H1 (cell line): ENCODE measurements at regions not wholly inside any gene's neighbourhood (a gene's known extent, or its start where the extent isn't known, plus 50 kb on each side); places are given as distances from the start of the nearest gene placed in this dataset.
A peak's percentile ranks its signal among the peaks of the same experiment; 100 is the strongest.

ENCODE experiments used
- CTCF ChIA-PET: fragments of 300-600 bp; sonication (Branson Sonifier 250); formaldehyde crosslinking; loops from one replicate; lab custom pipeline; 2021; ENCODE audit not compliant: partially characterized antibody; lab: Charles Lee
- POLR2A ChIA-PET: fragments of 300-600 bp; sonication (Branson Sonifier 250); formaldehyde crosslinking; loops from one replicate; lab custom pipeline; 2021; ENCODE audit warnings: inconsistent platforms; ENCODE audit not compliant: partially characterized antibody; lab: Charles Lee
- DNase-seq, 2 experiments: peaks; one replicate each; pipeline versions ENCODE4 v3.0.0 to v3.0.0-alpha.2; 2010 to 2022; ENCODE audit warnings: low spot score in 2 of 2, low read depth in 1 of 2, mixed read lengths in 1 of 2
- FAIRE-seq: peaks from 2 replicates; lab custom pipeline; 2011; peaks lifted over from hg19 to GRCh38; lab: Jason Lieb, UNC
- H2AFZ ChIP-seq: 2 replicates; pipeline ENCODE4 v1.8.1; 2012; ENCODE audit warnings: low read length, inconsistent platforms
- H2AK5ac ChIP-seq: 2 replicates; pipeline ENCODE4 v1.6.1; 2013; ENCODE audit warnings: low read depth, low read length
- H2BK120ac ChIP-seq: replicated peaks from 2 replicates; pipeline ENCODE3; 2013; ENCODE audit warnings: low read depth, low read length, inconsistent platforms
- H2BK12ac ChIP-seq: 2 replicates; pipeline ENCODE4 v1.6.1; 2013; ENCODE audit warnings: low read depth, low read length
- H2BK15ac ChIP-seq: 2 replicates; pipeline ENCODE4 v1.6.1; 2013; ENCODE audit warnings: low read length
- H2BK20ac ChIP-seq: 2 replicates; pipeline ENCODE4 v1.6.1; 2013; ENCODE audit warnings: low read length
- H2BK5ac ChIP-seq: 2 replicates; pipeline ENCODE4 v1.6.1; 2013; ENCODE audit warnings: low read depth, low read length
- H3K14ac ChIP-seq: 2 replicates; pipeline ENCODE4 v1.6.1; 2013; ENCODE audit warnings: inconsistent platforms; ENCODE audit not compliant: insufficient read length
- H3K18ac ChIP-seq: 2 replicates; pipeline ENCODE4 v1.6.1; 2013; ENCODE audit warnings: low read length; ENCODE audit errors: extremely low read depth
- H3K23ac ChIP-seq: 2 replicates; pipeline ENCODE4 v1.6.1; 2013; ENCODE audit warnings: inconsistent platforms; ENCODE audit not compliant: insufficient read length
- H3K23me2 ChIP-seq: 2 replicates; pipeline ENCODE4 v1.6.1; 2013; ENCODE audit warnings: low read depth, low read length
- H3K27ac ChIP-seq: 2 replicates; pipeline ENCODE4 v1.6.1; 2011; ENCODE audit warnings: low read depth, low read length, inconsistent platforms
- H3K27me3 ChIP-seq, 4 experiments: replicated peaks in 1 of 4; 1 replicate in 1 of 4; 2 replicates in 3 of 4; pipeline versions ENCODE4 v1.6.1 to v1.8.1; 2011 to 2013; ENCODE audit warnings: low read length in 3 of 4, mild to moderate bottlenecking in 3 of 4, inconsistent platforms in 2 of 4, mixed read lengths in 2 of 4, moderate library complexity in 1 of 4; ENCODE audit not compliant: control insufficient read depth in 3 of 4, insufficient read depth in 3 of 4; ENCODE audit errors: extremely low read depth in 1 of 4
- H3K36me3 ChIP-seq, 4 experiments: 2 replicates each; pipeline versions ENCODE4 v1.6.1 to v1.8.1; 2011 to 2013; ENCODE audit warnings: mild to moderate bottlenecking in 4 of 4, low read length in 3 of 4, moderate library complexity in 2 of 4, control low read depth in 1 of 4, inconsistent platforms in 1 of 4; ENCODE audit not compliant: insufficient read depth in 4 of 4, control insufficient read depth in 2 of 4
- H3K4ac ChIP-seq: replicated peaks from 2 replicates; pipeline ENCODE3; 2013; ENCODE audit warnings: low read length, low read depth, mixed read lengths, inconsistent platforms; ENCODE audit not compliant: insufficient read length
- H3K4me1 ChIP-seq, 4 experiments: replicated peaks in 1 of 4; 1 replicate in 1 of 4; 2 replicates in 3 of 4; pipeline versions ENCODE4 v1.6.1 to v1.8.1; 2011 to 2013; ENCODE audit warnings: low read length in 3 of 4, inconsistent platforms in 2 of 4, mixed read lengths in 1 of 4; ENCODE audit not compliant: insufficient read depth in 4 of 4, control insufficient read depth in 3 of 4
- H3K4me2 ChIP-seq, 2 experiments: 2 replicates each; pipeline versions ENCODE4 v1.6.1 to v1.8.1; 2011 to 2013; ENCODE audit warnings: low read depth in 2 of 2, low read length in 2 of 2, control low read depth in 1 of 2, inconsistent platforms in 1 of 2, mild to moderate bottlenecking in 1 of 2; ENCODE audit not compliant: insufficient read depth in 1 of 2
- H3K4me3 ChIP-seq, 4 experiments: fragments of 200-600, 300-600 bp in 1 of 4; sonication (generic), shearing (Covaris generic), sonication (Bioruptor Twin) in 1 of 4; 2 replicates each; pipeline versions ENCODE4 v1.5.1 to v1.8.1; 2011 to 2016; ENCODE audit warnings: low read length in 4 of 4, low read depth in 3 of 4, control low read depth in 2 of 4, inconsistent platforms in 2 of 4, mild to moderate bottlenecking in 2 of 4, mixed read lengths in 1 of 4, moderate library complexity in 1 of 4; ENCODE audit not compliant: insufficient read depth in 2 of 4; ENCODE audit errors: extremely low read depth in 1 of 4
- H3K56ac ChIP-seq: replicated peaks from 2 replicates; pipeline ENCODE3; 2013; ENCODE audit warnings: low read depth, mild to moderate bottlenecking, mixed read lengths, low read length, inconsistent platforms; ENCODE audit not compliant: insufficient read length
- H3K79me1 ChIP-seq: 2 replicates; pipeline ENCODE4 v1.6.1; 2013; ENCODE audit warnings: low read depth, low read length, control low read depth
- H3K79me2 ChIP-seq, 2 experiments: 2 replicates each; pipeline versions ENCODE4 v1.6.1 to v1.8.1; 2012 to 2013; ENCODE audit warnings: low read length in 2 of 2, mild to moderate bottlenecking in 2 of 2, inconsistent platforms in 1 of 2; ENCODE audit not compliant: insufficient read depth in 2 of 2, control insufficient read depth in 1 of 2
- H3K9ac ChIP-seq, 4 experiments: replicated peaks in 1 of 4; 1 replicate in 1 of 4; 2 replicates in 3 of 4; pipeline versions ENCODE4 v1.6.1 to v1.8.1; 2011 to 2013; ENCODE audit warnings: low read depth in 3 of 4, low read length in 3 of 4, control low read depth in 2 of 4, mild to moderate bottlenecking in 2 of 4, moderate library complexity in 2 of 4, inconsistent platforms in 1 of 4; ENCODE audit errors: extremely low read depth in 1 of 4
- H3K9me3 ChIP-seq, 2 experiments: 2 replicates each; pipeline versions ENCODE4 v1.6.1 to v1.8.1; 2012 to 2013; ENCODE audit warnings: mild to moderate bottlenecking in 2 of 2, moderate library complexity in 2 of 2, control low read depth in 1 of 2, inconsistent platforms in 1 of 2, low read depth in 1 of 2, low read length in 1 of 2, mixed read lengths in 1 of 2; ENCODE audit not compliant: insufficient read depth in 2 of 2
- H4K20me1 ChIP-seq, 2 experiments: replicated peaks in 1 of 2; 2 replicates each; pipeline versions ENCODE3 to v1.8.1; 2011 to 2013; ENCODE audit warnings: inconsistent platforms in 2 of 2, low read length in 2 of 2, mild to moderate bottlenecking in 1 of 2; ENCODE audit not compliant: insufficient read depth in 2 of 2, control insufficient read depth in 1 of 2
- H4K5ac ChIP-seq: 2 replicates; pipeline ENCODE4 v1.6.1; 2013; ENCODE audit warnings: low read length, low read depth, mixed read lengths, inconsistent platforms; ENCODE audit not compliant: insufficient read length
- H4K8ac ChIP-seq: 2 replicates; pipeline ENCODE4 v1.8.0; 2013; ENCODE audit warnings: mild to moderate bottlenecking, moderate library complexity, low read length, inconsistent platforms; ENCODE audit not compliant: insufficient read depth; ENCODE audit errors: extremely low read depth
- H4K91ac ChIP-seq: replicated peaks from 2 replicates; pipeline ENCODE3; 2013; ENCODE audit warnings: low read length, mixed read lengths, inconsistent platforms; ENCODE audit not compliant: insufficient read length
- ASH2L ChIP-seq: fragments of 200-600, 300-600 bp; sonication (generic); IDR thresholded peaks from one replicate; pipeline ENCODE4 v1.7.1; 2017; ENCODE audit warnings: low read length
- CEBPB ChIP-seq: IDR thresholded peaks from 2 replicates; pipeline ENCODE4 v1.6.1; 2012; ENCODE audit warnings: low read depth, low read length
- CHD2 ChIP-seq: IDR thresholded peaks from 2 replicates; pipeline ENCODE4 v1.6.1; 2012; ENCODE audit warnings: low read length, improper control_type of control experiment
- HDAC6 ChIP-seq: IDR thresholded peaks from one replicate; pipeline ENCODE4 v1.7.1; 2012; ENCODE audit warnings: low read depth, mild to moderate bottlenecking, inconsistent platforms, low read length, moderate library complexity
- JUN ChIP-seq: IDR thresholded peaks from 2 replicates; pipeline ENCODE4 v1.6.1; 2011; ENCODE audit warnings: low read depth, mild to moderate bottlenecking, improper control_type of control experiment, low read length
- SP4 ChIP-seq: IDR thresholded peaks from 2 replicates; pipeline ENCODE4 v1.6.1; 2012; ENCODE audit warnings: low read length, inconsistent platforms
- WGBS, 2 experiments: shearing (Covaris generic) in 1 of 2; methylation state at CpG; one replicate each; pipeline versions ENCODE4 v1.1.6 to v1.1.7; 2013 to 2015; ENCODE audit warnings: low lambda C conversion rate in 2 of 2, mixed read lengths in 2 of 2, inconsistent platforms in 1 of 2, low coverage in 1 of 2, missing lambda C conversion rate in 1 of 2; ENCODE audit not compliant: insufficient replicate concordance in 2 of 2, insufficient coverage in 1 of 2, insufficient read length in 1 of 2; ENCODE audit errors: extremely low coverage in 1 of 2, missing lambda C conversion rate in 1 of 2; 5-methylcytosine and 5-hydroxymethylcytosine counted together

- H2AFZ ChIP-seq: no peak overlapping the region
- peaks cover 0 to 18% (median 2%) of the 10 kb centered on the region in 4 experiments; a peak in 4 of 7 replicates for H3K27me3 ChIP-seq
- H3K9ac ChIP-seq: no peak overlapping the region
- no peak overlapping the region for H3K56ac ChIP-seq
- H3K14ac ChIP-seq: no peak overlapping the region
- DNase-seq (no peak), FAIRE-seq (no peak)
- peak overlapping the region; percentile 99 for H2BK12ac ChIP-seq
- no peaks in the 10 kb centered on the region for H3K9me3 ChIP-seq
- peaks cover 5 to 19% (median 10%) of the 10 kb centered on the region in 4 experiments; a peak in 6 of 7 replicates for H3K4me1 ChIP-seq
- no peak overlapping the region; the same call in 1 of the 2 replicates for H2BK15ac ChIP-seq
- 0 out of 2 replicates have a peak, but pooled peaks cover 2% of the 10 kb centered on the region for H3K23me2 ChIP-seq
- peak overlapping the region in 1 of 2 experiments; percentile 72; a peak in 2 of 4 replicates for H3K4me2 ChIP-seq
- ChIA-PET POLR2A (interaction anchor here (0.7 kb wide), 1 partner anchor 45 kb away, joined by 3 read pairs; no protein-coding TSS in a partner anchor), CTCF (interaction anchor here (0.8 to 1.7 kb wide), 2 partner anchors 15 to 288 kb away, joined by 3 to 4 read pairs; no protein-coding TSS in a partner anchor)
- no peak overlapping the region for H3K27ac ChIP-seq
- H3K18ac ChIP-seq: peak overlapping the region; percentile 85; the same call in 1 of the 2 replicates
- H4K5ac ChIP-seq: no peak overlapping the region
- whole genome bisulfite sequencing, 2 experiments: 83% methylated on average over 1 of the region's 1 CpG; no CpG with 5 or more reads in 1 of the 2 experiments
- H3K23ac ChIP-seq: no peak overlapping the region
- H3K79me2 ChIP-seq: no peaks in the 10 kb centered on the region
- no peaks in the 10 kb centered on the region for H3K79me1 ChIP-seq
- H4K20me1 ChIP-seq: no peaks in the 10 kb centered on the region
- H2BK20ac ChIP-seq: peak overlapping the region; percentile 94
- H2BK5ac ChIP-seq: peak overlapping the region; percentile 69; the same call in 1 of the 2 replicates
- H3K4me3 ChIP-seq: no peak overlapping the region; a peak in 1 of 8 replicates
- no peak overlapping the region for H4K91ac ChIP-seq
- H4K8ac ChIP-seq: no peak overlapping the region
- peak overlapping the region; percentile 16 for H3K4ac ChIP-seq
- no peaks in the 10 kb centered on the region for H3K36me3 ChIP-seq
- no peak overlapping the region for H2AK5ac ChIP-seq
- H2BK120ac ChIP-seq: peak overlapping the region; percentile 44
- TF ChIP-seq JUN (no peak), CEBPB (no peak), CHD2 (no peak), SP4 (no peak), HDAC6 (no peak), ASH2L (no peak)
Observed at GRCh38 chr12:75813072-75813471, 218.5 kb downstream of the PHLDA1 start.
